Thyroid gland (tissue), 4 donors: ENCODE measurements at regions not wholly inside any gene's neighbourhood (a gene's known extent, or its start where the extent isn't known, plus 50 kb on each side); places are given as distances from the start of the nearest gene placed in this dataset.

Source experiments
- CTCF ChIP-seq, 6 experiments: fragments of 200-600 bp in 3 of 6; fragments of 450-650 bp in 3 of 6; sonication (generic) in 3 of 6; IDR thresholded peaks; one replicate each; pipeline ENCODE4 v1.5.1; 2016 to 2019; ENCODE audit warnings: antibody characterized with exemption in 6 of 6, mild to moderate bottlenecking in 2 of 6, inconsistent platforms in 1 of 6, moderate library complexity in 1 of 6
- POLR2A ChIP-seq, 2 donors: fragments of 450-650 bp; IDR thresholded peaks; one replicate each; pipeline ENCODE4 v1.6.1; 2017; ENCODE audit warnings: antibody characterized with exemption in 2 of 2, mild to moderate bottlenecking in 2 of 2, moderate library complexity in 1 of 2

GRCh38 chr5:29853711-29854220, 1339.7 kb upstream of the CDH6 start:
- TF ChIP-seq CTCF (IDR thresholded peaks at IDR 0.05): no peak
- no peak for TF ChIP-seq POLR2A (IDR thresholded peaks at IDR 0.05)
